ENCODE measurements at regions not wholly inside any gene's neighbourhood (a gene's known extent, or its start where the extent isn't known, plus 50 kb on each side); places are given as distances from the start of the nearest gene placed in this dataset.
"Not testable (repeated sequence)": the region's sequence is repeated elsewhere in the genome, so short reads cannot be mapped to it uniquely, and the experiment has no call there.

GRCh38 chr3:81871358-81872155 is 110.1 kb upstream of the GBE1 start:
- Histone ChIP-seq H3K4me1 (ENCODE audit: control insufficient read depth, insufficient read depth, low read length) (no peaks in the 10 kb centered on the region), H3K27ac (ENCODE audit: low read depth, low read length) (no peak overlapping the region), H3K27me3 (ENCODE audit: control insufficient read depth, insufficient read depth, low read length) (no peaks in the 10 kb centered on the region), H3K4me3 (ENCODE audit: low read depth, low read length) (no peak overlapping the region), H3K9me3 (ENCODE audit: control insufficient read depth, insufficient read depth, low read length) (no peaks in the 10 kb centered on the region), H3K9ac (ENCODE audit: low read depth, low read length) (no peak overlapping the region), H3K36me3 (ENCODE audit: control insufficient read depth, insufficient read depth, low read length) (no peaks in the 10 kb centered on the region)

GRCh38 chr3:81869382-81869781 is 107.9 kb upstream of the GBE1 start:
- Histone ChIP-seq H3K9me3 (ENCODE audit: control insufficient read depth, insufficient read depth, low read length) (no peaks in the 10 kb centered on the region), H3K27me3 (ENCODE audit: control insufficient read depth, insufficient read depth, low read length) (no peaks in the 10 kb centered on the region), H3K4me3 (ENCODE audit: low read depth, low read length) (no peak overlapping the region), H3K36me3 (ENCODE audit: control insufficient read depth, insufficient read depth, low read length) (no peaks in the 10 kb centered on the region), H3K9ac (ENCODE audit: low read depth, low read length) (no peak overlapping the region), H3K4me1 (ENCODE audit: control insufficient read depth, insufficient read depth, low read length) (peaks cover 3% of the 10 kb centered on the region), H3K27ac (ENCODE audit: low read depth, low read length) (no peak overlapping the region)

- H3K36me3 ChIP-seq (ENCODE audit: control insufficient read depth, insufficient read depth, low read length) = no peaks in the 10 kb centered on the region
- H3K27me3 ChIP-seq (ENCODE audit: control insufficient read depth, insufficient read depth, low read length) = no peaks in the 10 kb centered on the region
- H3K27ac ChIP-seq (ENCODE audit: low read depth, low read length) = no peak overlapping the region
- no peaks in the 10 kb centered on the region for H3K9me3 ChIP-seq (ENCODE audit: control insufficient read depth, insufficient read depth, low read length)
- peaks cover 11% of the 10 kb centered on the region for H3K4me1 ChIP-seq (ENCODE audit: control insufficient read depth, insufficient read depth, low read length)
- no peak overlapping the region for H3K4me3 ChIP-seq (ENCODE audit: low read depth, low read length)
- no peak overlapping the region for H3K9ac ChIP-seq (ENCODE audit: low read depth, low read length)
Observed at GRCh38 chr3:81868597-81868996, 107.2 kb upstream of the GBE1 start.

- H3K4me1 ChIP-seq (ENCODE audit: control insufficient read depth, insufficient read depth, low read length) = peaks cover 11% of the 10 kb centered on the region
- H3K9me3 ChIP-seq (ENCODE audit: control insufficient read depth, insufficient read depth, low read length) = no peaks in the 10 kb centered on the region
- H3K36me3 ChIP-seq (ENCODE audit: control insufficient read depth, insufficient read depth, low read length) = no peaks in the 10 kb centered on the region
- H3K9ac ChIP-seq (ENCODE audit: low read depth, low read length) = no peak overlapping the region
- no peak overlapping the region for H3K4me3 ChIP-seq (ENCODE audit: low read depth, low read length)
- no peak overlapping the region for H3K27ac ChIP-seq (ENCODE audit: low read depth, low read length)
- no peaks in the 10 kb centered on the region for H3K27me3 ChIP-seq (ENCODE audit: control insufficient read depth, insufficient read depth, low read length)
Observed at GRCh38 chr3:81867875-81868274, 106.4 kb upstream of the GBE1 start.

GRCh38 chr3:81865164-81865563 is 103.7 kb upstream of the GBE1 start:
- not testable (repeated sequence) for H3K9me3 ChIP-seq (ENCODE audit: control insufficient read depth, insufficient read depth, low read length); H3K9ac ChIP-seq (ENCODE audit: low read depth, low read length); H3K4me3 ChIP-seq (ENCODE audit: low read depth, low read length); H3K36me3 ChIP-seq (ENCODE audit: control insufficient read depth, insufficient read depth, low read length); H3K27me3 ChIP-seq (ENCODE audit: control insufficient read depth, insufficient read depth, low read length); H3K27ac ChIP-seq (ENCODE audit: low read depth, low read length)
- H3K4me1 ChIP-seq (ENCODE audit: control insufficient read depth, insufficient read depth, low read length) = peaks cover 11% of the 10 kb centered on the region

- peak overlapping the region; percentile 24 for H3K27ac ChIP-seq (ENCODE audit: low read depth, low read length)
- no peaks in the 10 kb centered on the region for H3K36me3 ChIP-seq (ENCODE audit: control insufficient read depth, insufficient read depth, low read length)
- no peak overlapping the region for H3K4me3 ChIP-seq (ENCODE audit: low read depth, low read length)
- peaks cover 11% of the 10 kb centered on the region for H3K4me1 ChIP-seq (ENCODE audit: control insufficient read depth, insufficient read depth, low read length)
- no peaks in the 10 kb centered on the region for H3K27me3 ChIP-seq (ENCODE audit: control insufficient read depth, insufficient read depth, low read length)
- no peaks in the 10 kb centered on the region for H3K9me3 ChIP-seq (ENCODE audit: control insufficient read depth, insufficient read depth, low read length)
- H3K9ac ChIP-seq (ENCODE audit: low read depth, low read length) = no peak overlapping the region
Observed at GRCh38 chr3:81864272-81864671, 102.8 kb upstream of the GBE1 start.

GRCh38 chr3:81863756-81864155 is 102.3 kb upstream of the GBE1 start:
- Histone ChIP-seq H3K9ac (ENCODE audit: low read depth, low read length) (no peak overlapping the region), H3K27ac (ENCODE audit: low read depth, low read length) (no peak overlapping the region), H3K4me3 (ENCODE audit: low read depth, low read length) (no peak overlapping the region)

GRCh38 chr3:81861593-81861992 is 100.1 kb upstream of the GBE1 start:
- Histone ChIP-seq H3K9ac (ENCODE audit: low read depth, low read length) (no peak overlapping the region), H3K36me3 (ENCODE audit: control insufficient read depth, insufficient read depth, low read length) (no peaks in the 10 kb centered on the region), H3K4me3 (ENCODE audit: low read depth, low read length) (no peak overlapping the region), H3K27me3 (ENCODE audit: control insufficient read depth, insufficient read depth, low read length) (no peaks in the 10 kb centered on the region), H3K27ac (ENCODE audit: low read depth, low read length) (no peak overlapping the region), H3K4me1 (ENCODE audit: control insufficient read depth, insufficient read depth, low read length) (peaks cover 11% of the 10 kb centered on the region), H3K9me3 (ENCODE audit: control insufficient read depth, insufficient read depth, low read length) (no peaks in the 10 kb centered on the region)

More at GRCh38 chr3:81863756-81864155, 102.3 kb upstream of the GBE1 start:
- no peaks in the 10 kb centered on the region for H3K36me3 ChIP-seq (ENCODE audit: control insufficient read depth, insufficient read depth, low read length)
- peaks cover 11% of the 10 kb centered on the region for H3K4me1 ChIP-seq (ENCODE audit: control insufficient read depth, insufficient read depth, low read length)
- H3K9me3 ChIP-seq (ENCODE audit: control insufficient read depth, insufficient read depth, low read length) = no peaks in the 10 kb centered on the region
- no peaks in the 10 kb centered on the region for H3K27me3 ChIP-seq (ENCODE audit: control insufficient read depth, insufficient read depth, low read length)

GRCh38 chr3:81859524-81859923 is 98.1 kb upstream of the GBE1 start:
- Histone ChIP-seq H3K27ac (ENCODE audit: low read depth, low read length) (no peak overlapping the region), H3K4me3 (ENCODE audit: low read depth, low read length) (no peak overlapping the region), H3K36me3 (ENCODE audit: control insufficient read depth, insufficient read depth, low read length) (no peaks in the 10 kb centered on the region), H3K4me1 (ENCODE audit: control insufficient read depth, insufficient read depth, low read length) (peaks cover 9% of the 10 kb centered on the region), H3K27me3 (ENCODE audit: control insufficient read depth, insufficient read depth, low read length) (no peaks in the 10 kb centered on the region), H3K9me3 (ENCODE audit: control insufficient read depth, insufficient read depth, low read length) (no peaks in the 10 kb centered on the region), H3K9ac (ENCODE audit: low read depth, low read length) (no peak overlapping the region)

- Histone ChIP-seq H3K4me1 (ENCODE audit: control insufficient read depth, insufficient read depth, low read length) (no peaks in the 10 kb centered on the region), H3K4me3 (ENCODE audit: low read depth, low read length) (no peak overlapping the region), H3K9ac (ENCODE audit: low read depth, low read length) (no peak overlapping the region), H3K27ac (ENCODE audit: low read depth, low read length) (no peak overlapping the region), H3K27me3 (ENCODE audit: control insufficient read depth, insufficient read depth, low read length) (no peaks in the 10 kb centered on the region), H3K9me3 (ENCODE audit: control insufficient read depth, insufficient read depth, low read length) (no peaks in the 10 kb centered on the region), H3K36me3 (ENCODE audit: control insufficient read depth, insufficient read depth, low read length) (no peaks in the 10 kb centered on the region)
Observed at GRCh38 chr3:81853431-81853830, 92.0 kb upstream of the GBE1 start.

- H3K36me3 ChIP-seq (ENCODE audit: control insufficient read depth, insufficient read depth, low read length) = no peaks in the 10 kb centered on the region
- no peaks in the 10 kb centered on the region for H3K27me3 ChIP-seq (ENCODE audit: control insufficient read depth, insufficient read depth, low read length)
- no peak overlapping the region for H3K9ac ChIP-seq (ENCODE audit: low read depth, low read length)
- H3K4me1 ChIP-seq (ENCODE audit: control insufficient read depth, insufficient read depth, low read length) = no peaks in the 10 kb centered on the region
- no peaks in the 10 kb centered on the region for H3K9me3 ChIP-seq (ENCODE audit: control insufficient read depth, insufficient read depth, low read length)
- no peak overlapping the region for H3K4me3 ChIP-seq (ENCODE audit: low read depth, low read length)
- H3K27ac ChIP-seq (ENCODE audit: low read depth, low read length) = no peak overlapping the region
Observed at GRCh38 chr3:81851176-81851575, 89.7 kb upstream of the GBE1 start.
